ENCODE measurements at regions not wholly inside any gene's neighbourhood (a gene's known extent, or its start where the extent isn't known, plus 50 kb on each side); places are given as distances from the start of the nearest gene placed in this dataset.

GRCh38 chr12:87185367-87185766 lies 843.8 kb downstream of the C12orf50 start:
- TF ChIP-seq CTCF (IDR thresholded peaks at IDR 0.05): no peak
- TF ChIP-seq EZH2 (IDR thresholded peaks at IDR 0.05): no peak
- TF ChIP-seq EZH2phosphoT487 (IDR thresholded peaks at IDR 0.05): no peak
